ENCODE measurements at regions not wholly inside any gene's neighbourhood (a gene's known extent, or its start where the extent isn't known, plus 50 kb on each side); places are given as distances from the start of the nearest gene placed in this dataset.

GRCh38 chr5:93791518-93791972 is 50.1 kb upstream of the POU5F2 start:
- DNase-seq (ENCODE audit: low spot score) = no peak

All from kidney tubule cell (primary cell).